GM19324 (cell line): ENCODE measurements at regions not wholly inside any gene's neighbourhood (a gene's known extent, or its start where the extent isn't known, plus 50 kb on each side); places are given as distances from the start of the nearest gene placed in this dataset.

Experiments used
- ATAC-seq: cut with Tn5 transposase; IDR thresholded peaks from one replicate; pipeline ENCODE4 v1.9.1; 2021; ENCODE audit warnings: mild to moderate bottlenecking, moderate library complexity; ENCODE audit not compliant: unreplicated experiment, low FRiP score

DNA sequence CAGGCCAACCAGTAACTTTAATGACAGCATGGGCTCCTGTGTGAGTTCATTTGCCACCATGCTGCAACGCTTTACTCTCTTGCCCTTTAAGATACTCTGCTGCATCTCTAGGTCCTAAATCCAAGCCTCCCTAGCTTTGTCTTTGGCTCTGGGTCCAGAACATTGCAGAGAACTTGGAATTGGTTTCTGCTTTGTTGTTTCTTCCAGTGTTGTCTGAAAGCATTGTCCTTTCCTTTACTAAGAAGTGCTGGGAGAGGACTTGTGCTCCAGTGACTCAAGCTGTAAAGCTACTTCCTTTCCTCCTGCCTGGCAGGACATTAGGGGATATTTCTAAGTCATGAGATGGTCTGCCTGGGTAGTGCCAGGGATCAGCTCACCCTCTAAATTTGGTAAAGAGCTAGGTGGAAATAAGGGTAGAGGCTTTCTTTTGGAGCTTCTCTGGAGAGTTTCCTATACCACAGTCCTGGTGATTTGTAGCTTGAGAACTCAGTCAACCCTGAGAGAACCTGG, 202.5 kb upstream of the CADM1 start:
- no peak for ATAC-seq

DNA sequence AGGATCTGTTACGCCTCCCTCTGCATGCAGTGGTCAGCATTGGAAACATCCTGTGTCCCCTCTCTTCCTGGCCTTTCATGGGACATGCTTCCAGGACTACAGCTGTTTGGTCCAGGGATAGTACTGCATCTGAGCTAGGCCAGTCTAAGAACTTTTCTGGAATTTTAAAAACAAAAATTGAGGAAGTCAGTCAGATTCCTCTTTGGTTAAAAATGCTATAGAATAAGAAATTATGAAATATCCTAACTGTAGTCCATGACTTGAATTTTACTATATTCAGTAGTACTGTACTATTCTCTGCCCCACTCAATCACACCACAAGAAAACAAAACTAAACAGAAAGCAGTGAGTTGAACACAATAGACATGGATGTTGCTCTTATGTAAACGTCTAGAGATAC, 201.0 kb upstream of the CADM1 start:
- no peak for ATAC-seq

DNA sequence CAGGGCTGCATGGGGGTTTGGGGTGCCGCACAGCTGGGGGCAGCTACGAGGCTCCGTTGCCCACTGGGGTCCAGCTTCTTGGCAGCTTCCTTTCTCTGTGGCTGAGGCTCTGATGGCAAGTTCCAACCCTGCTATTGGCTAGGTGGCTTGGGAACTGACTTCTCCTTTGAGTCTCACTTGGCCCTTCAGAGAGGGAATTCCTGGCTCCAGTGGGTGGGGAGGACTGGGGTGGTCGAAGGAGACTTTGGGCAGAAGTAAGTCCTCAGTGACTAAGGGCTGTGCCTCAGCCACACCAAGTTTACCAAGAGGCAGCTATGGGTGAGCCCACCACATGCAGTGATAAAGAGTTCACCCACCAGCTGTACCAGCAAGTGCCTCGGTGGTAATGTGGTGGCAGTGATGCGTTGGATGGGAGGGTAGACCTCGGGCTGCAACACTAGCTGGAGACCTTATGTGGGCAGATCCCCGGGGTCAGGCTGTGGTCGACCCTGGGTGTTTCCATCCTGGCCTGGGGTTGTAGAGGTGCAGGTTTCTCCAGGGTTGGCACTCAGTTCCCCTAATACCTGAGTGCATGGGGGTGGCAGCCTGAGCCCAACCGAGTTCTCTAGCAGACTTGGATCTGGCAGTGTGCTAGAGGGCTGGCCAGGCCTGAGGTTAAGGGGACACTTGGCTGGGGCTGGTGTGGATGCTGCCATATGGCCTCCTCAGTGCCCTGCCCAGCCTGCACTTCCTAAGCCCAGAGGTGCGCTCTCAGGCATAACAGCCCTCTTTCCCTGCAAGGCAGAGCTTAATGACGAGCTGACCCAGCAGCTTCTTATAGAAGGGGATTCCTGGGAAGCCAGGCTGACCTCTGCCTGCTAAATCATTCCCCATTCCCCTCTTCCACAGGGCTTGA, 197.0 kb upstream of the CADM1 start:
- no peak for ATAC-seq

GRCh38 chr11:115700496-115700895, 196.3 kb upstream of the CADM1 start:
- no peak for ATAC-seq

DNA sequence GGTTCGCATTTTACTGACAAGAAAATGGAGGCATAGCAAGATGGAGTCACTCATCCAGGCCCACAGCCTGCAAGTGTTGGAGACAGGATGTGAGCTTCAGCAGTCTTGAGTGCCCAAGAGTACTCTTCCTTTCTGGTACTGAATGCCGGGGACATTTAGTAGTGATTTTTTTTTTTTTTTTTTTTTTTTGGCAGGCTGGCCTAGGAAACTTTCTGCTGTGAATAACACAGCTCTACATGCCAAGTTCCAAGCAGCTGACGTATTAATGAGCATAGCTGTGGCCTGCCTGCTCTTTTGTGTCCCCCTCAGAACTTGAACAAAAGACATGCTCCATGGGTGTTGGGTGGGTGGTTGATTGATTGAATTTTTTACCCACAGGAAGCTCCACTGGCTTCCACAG, 195.5 kb upstream of the CADM1 start:
- ATAC-seq = no peak

DNA sequence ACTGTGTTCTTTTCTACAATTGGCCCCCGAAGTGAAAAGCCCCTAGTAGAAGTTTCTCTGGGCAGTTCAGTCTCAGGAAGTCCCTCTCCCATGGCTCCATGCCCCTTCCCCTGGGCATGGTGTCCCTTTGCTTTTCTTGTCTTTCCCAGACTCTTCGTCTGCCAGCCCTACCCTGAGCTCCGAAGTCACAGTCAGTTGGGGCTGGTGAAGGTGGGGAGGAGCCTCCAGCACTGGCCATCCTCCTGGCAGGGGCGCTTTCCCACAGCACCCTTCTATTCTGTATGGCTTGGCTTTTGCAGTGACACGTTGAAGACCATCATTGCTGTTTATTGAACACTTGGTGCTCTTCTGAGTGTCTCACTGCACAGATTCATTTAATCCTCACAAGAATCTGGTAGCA, 195.1 kb upstream of the CADM1 start:
- no peak for ATAC-seq

GRCh38 chr11:115698243-115698642, 194.0 kb upstream of the CADM1 start:
- no peak for ATAC-seq

DNA sequence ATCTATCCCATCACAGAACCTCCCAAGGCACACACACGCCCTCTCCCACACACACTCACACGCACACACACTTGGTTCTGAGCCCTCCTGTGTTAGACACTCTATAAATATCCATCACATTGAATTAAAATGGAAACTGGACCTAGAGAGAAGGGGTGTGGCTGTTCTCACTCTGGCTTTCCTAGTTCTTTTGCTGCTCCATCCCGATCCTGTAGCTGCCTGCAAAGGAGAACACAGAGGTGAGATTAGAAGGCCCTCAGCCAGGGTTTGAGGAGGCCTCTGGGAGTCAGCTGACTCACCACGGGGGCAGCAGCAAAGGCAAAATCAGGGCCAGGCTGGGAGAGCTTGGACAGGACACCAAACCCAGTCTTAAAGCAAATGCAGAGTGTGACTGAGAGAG, 192.3 kb upstream of the CADM1 start:
- no peak for ATAC-seq

DNA sequence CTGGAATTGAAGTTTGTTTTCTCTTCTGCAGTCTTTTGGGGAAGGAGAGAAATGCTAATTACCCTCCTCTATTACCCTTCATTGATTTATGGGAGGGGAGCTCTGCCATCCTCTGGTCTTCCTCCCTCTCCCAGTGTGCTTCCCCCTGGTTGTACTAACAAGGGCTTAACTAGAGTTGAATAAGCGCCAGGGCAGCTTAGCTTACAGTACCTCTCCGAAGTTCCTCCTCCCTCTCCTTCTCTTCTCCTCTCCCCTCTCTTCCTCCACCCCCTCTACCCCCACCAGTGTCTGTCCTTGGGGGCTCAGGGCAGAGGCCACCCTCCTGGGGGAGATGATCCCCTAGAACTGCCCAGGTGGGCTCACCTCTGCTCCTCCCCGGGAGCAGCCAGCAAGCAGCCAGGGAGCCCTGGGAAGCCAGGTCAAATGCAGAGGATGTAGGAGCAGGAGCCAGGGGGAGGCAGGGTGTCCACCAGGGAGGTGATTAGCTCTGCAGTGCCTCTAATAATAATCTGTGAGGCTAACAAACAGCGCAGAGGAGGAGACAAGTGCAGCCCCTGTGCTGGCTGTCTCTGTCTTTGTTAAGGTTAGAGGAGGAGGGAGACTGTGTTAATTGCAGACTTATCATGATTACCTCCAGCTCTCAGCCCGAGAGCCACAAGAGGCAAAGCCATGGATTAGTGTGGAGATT, 191.6 kb upstream of the CADM1 start:
- ATAC-seq = no peak

DNA sequence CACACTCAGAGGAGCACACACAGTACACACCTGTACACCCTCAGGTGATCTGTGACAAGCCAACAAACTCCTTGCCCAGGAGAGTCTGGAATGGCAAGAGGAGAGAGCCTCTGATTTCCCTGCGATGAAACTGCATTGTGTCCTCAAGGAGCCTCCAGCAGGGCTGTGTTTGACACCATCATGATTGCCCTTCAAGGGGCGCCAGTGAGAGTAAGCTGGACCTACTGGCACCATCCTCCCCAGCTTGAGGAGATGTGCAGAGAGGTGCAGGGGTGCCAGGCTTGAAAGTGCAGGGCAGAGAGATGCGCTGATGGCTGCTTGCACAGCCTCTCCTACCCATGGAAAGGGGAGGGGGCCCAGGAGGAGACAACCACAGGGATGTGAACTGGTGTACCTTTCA, 188.8 kb upstream of the CADM1 start:
- ATAC-seq = no peak

DNA sequence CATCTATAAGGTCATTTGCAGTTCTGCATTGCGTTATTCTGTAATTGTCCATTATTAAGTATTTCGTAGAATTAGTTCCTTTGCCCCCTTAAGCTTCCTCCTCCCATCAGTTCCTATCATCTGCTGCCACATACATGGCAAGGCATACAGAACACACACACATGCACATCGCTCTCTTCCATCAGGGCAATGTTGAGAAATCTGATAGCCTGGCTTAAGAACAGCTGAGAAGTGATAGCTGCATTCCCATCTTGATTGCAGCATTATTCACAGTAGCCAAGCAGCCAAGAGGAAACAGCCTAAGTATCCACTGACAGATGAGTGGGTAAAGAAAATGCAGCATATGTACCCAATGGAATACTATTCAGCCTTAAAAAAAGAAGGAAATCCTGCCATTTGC, 186.8 kb upstream of the CADM1 start:
- no peak for ATAC-seq

DNA sequence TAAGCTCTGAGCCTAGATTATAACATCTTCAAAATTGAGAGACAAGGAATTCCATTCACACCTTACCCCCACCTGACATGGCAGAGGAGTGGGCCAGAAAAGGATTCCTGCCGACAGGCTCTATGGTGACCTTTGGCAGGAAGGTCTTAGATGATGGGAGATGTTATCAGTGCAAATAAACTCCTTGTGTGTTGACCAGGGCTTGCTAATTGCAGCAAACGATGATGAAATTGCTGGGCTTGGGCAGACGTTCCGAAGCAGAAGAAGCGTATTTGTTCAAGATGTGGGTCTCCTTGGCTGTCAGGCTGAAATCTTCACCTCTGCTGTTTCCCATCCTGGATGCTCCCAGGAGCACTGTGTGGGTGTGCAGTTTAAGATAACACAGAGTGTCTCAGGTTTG, 183.7 kb upstream of the CADM1 start:
- no peak for ATAC-seq

- ATAC-seq = no peak
Measured at GRCh38 chr11:115684699-115685098, 180.5 kb upstream of the CADM1 start.

- ATAC-seq = no peak
Measured at GRCh38 chr11:115684135-115684534, 179.9 kb upstream of the CADM1 start.

- ATAC-seq = no peak
Measured at GRCh38 chr11:115682888-115683287, 178.7 kb upstream of the CADM1 start.

GRCh38 chr11:115682101-115682500, 177.9 kb upstream of the CADM1 start:
- ATAC-seq = no peak

DNA sequence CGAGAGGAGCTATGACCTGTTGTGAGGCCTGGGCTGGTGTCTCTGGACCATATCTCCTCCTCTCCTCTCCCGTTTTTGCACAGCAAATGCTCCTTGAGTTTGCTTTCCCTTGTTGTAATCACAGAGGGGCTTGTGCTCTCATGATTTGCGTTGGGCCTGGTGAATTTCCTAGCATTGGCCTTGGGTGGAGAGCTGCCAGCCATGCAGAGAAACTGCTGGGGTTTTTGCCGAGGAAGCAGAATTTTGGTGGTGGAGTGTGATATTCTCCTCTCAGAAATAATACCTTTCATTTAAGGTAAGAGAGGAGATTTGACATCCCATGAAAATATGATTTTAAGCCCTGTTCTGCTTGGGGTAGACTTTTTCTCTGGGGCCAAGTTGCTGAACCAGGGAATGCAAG, 175.7 kb upstream of the CADM1 start:
- no peak for ATAC-seq

DNA sequence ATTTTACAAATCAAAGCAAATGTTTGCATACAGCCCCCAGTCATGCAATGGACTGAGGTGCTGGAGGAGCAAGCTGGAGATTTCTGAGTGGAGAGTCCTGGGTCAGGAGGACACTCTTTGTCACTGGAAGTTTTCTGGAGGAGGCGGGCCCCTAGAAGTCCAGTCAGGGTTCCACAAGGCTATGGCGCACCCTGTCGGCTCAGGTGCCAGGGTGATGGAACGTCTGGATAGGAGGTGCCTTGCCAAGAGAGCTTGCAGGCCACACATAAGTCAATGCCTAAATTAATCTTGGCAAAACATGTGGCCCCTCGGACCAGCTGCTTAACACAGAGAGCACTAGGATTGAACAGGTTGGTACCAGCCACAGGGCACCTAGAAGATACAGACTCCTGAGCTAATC, 174.7 kb upstream of the CADM1 start:
- no peak for ATAC-seq

DNA sequence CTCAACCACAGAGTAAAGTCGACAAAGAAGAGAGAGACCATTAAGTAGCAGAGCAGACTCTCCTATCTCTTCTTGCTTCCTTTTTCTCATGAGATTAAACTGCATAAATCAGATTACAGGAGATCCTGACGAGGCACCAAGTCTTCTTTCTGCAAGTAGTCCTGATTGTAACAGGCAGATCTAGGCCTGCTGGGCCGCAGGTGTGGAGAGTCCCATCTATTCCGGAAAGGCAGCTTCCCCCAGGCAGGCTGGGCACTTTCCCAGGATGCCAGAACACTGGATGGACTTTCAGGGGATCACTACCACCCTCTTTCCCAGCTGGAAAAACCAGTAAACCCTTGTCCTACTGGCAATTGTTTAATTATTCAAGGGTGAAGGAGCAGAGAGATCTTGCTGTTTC, 173.0 kb upstream of the CADM1 start:
- ATAC-seq = no peak

DNA sequence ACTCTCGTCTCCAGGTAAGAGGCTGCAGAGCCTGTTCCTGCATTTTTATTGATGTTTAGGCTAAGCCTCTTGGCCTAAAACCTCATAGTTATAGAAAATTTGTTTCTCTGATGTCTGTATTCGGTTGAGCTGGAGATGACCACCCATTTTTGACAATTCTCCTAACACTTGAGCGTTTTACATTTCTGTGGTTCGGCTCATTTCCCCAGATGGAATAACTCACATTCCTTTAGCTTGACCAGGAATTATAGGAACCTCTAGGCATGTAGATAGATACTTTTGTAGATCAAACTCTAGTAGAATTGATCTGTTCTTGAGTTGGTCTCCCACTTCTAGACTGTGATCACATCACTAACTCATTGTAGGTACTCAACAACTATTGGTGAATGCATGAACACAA, 172.6 kb upstream of the CADM1 start:
- no peak for ATAC-seq

DNA sequence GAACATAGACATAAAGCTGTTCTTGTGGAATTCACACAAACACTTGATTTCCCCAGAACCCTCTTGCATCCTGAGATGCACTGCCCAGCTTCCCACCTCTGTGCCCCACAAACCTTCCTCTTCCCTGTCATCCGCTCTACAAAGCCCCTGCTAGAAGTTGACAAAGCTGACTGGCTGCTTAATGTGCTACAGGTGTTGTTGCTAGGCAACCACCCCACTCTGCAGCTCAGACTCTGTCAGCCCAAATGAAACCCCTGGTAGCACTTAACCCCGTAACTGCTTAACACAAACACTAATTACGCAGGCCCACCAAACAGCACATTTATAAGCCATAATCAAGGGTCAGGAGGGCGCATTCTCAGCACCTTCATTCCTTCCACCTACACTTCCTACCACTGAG, 172.0 kb upstream of the CADM1 start:
- ATAC-seq = no peak
